GM12878 (cell line): ENCODE measurements at regions not wholly inside any gene's neighbourhood (a gene's known extent, or its start where the extent isn't known, plus 50 kb on each side); places are given as distances from the start of the nearest gene placed in this dataset.

ENCODE experiments used
- ATAC-seq: fragments of 200-7000 bp; cut with Tn5 transposase; 3 replicates; pipeline ENCODE4 v1.9.1; 2020; ENCODE audit warnings: mild to moderate bottlenecking, moderate library complexity
- BruUV-seq: library from RNA; stranded (reverse); fragments of 400-500 nt; replicated peaks from 2 replicates; lab custom pipeline; 2021; lab: Mats Ljungman, UMichigan
- CTCF ChIA-PET: fragments of 300-600 bp; sonication (Branson Sonifier 250); formaldehyde crosslinking; extraction: SDS; loops from one replicate; lab custom pipeline; 2021; ENCODE audit warnings: inconsistent platforms; lab: Yijun Ruan, JAX
- POLR2A ChIA-PET: fragments of 350-600 bp; formaldehyde crosslinking; extraction: SDS; loops from one replicate; lab custom pipeline; 2021; ENCODE audit warnings: inconsistent platforms; lab: Charles Lee
- RAD21 ChIA-PET: fragments of 300-600 bp; sonication (Branson Sonifier 250); formaldehyde crosslinking; loops from one replicate; lab custom pipeline; 2023; ENCODE audit warnings: antibody characterized with exemption; ENCODE audit not compliant: unreplicated experiment; lab: Charles Lee
- SMC1A ChIA-PET: fragments of 300-600 bp; sonication (Branson Sonifier 250); formaldehyde crosslinking; loops from one replicate; lab custom pipeline; 2023; ENCODE audit not compliant: unreplicated experiment, uncharacterized antibody; lab: Charles Lee
- DNase-seq: peaks from one replicate; pipeline ENCODE4 v3.0.0-alpha.2; 2011; ENCODE audit warnings: low read depth, low spot score
- FAIRE-seq: peaks from 3 replicates; lab custom pipeline; 2011; peaks lifted over from hg19 to GRCh38; lab: Jason Lieb, UNC
- H2AFZ ChIP-seq: 2 replicates; pipeline ENCODE4 v1.6.0; 2011; ENCODE audit warnings: low read depth, low read length, control low read depth; ENCODE audit not compliant: control insufficient read depth
- H3K27ac ChIP-seq: 2 replicates; pipeline ENCODE4 v1.5.1; 2011; ENCODE audit warnings: control low read depth; ENCODE audit not compliant: control insufficient read depth, insufficient read depth
- H3K27me3 ChIP-seq, 2 experiments: replicated peaks in 1 of 2; 2 replicates each; pipeline versions ENCODE4 v1.6.0 to v1.6.1; 2011; ENCODE audit warnings: low read length in 1 of 2; ENCODE audit not compliant: control insufficient read depth in 2 of 2, insufficient read depth in 2 of 2
- H3K36me3 ChIP-seq, 2 experiments: 2 replicates each; pipeline ENCODE4 v1.5.1; 2011; ENCODE audit warnings: low read length in 1 of 2; ENCODE audit not compliant: control insufficient read depth in 2 of 2, insufficient read depth in 2 of 2
- H3K4me1 ChIP-seq: 2 replicates; pipeline ENCODE4 v1.6.1; 2011; ENCODE audit warnings: mild to moderate bottlenecking, low read length, moderate library complexity, mixed read lengths; ENCODE audit not compliant: control insufficient read depth, insufficient read depth
- H3K4me2 ChIP-seq: 2 replicates; pipeline ENCODE4 v1.6.0; 2011; ENCODE audit warnings: control low read depth; ENCODE audit not compliant: control insufficient read depth, insufficient read depth
- H3K4me3 ChIP-seq: fragments of 200-600 bp; sonication (generic); 2 replicates; pipeline ENCODE4 v1.5.1; 2016
- H3K79me2 ChIP-seq: 2 replicates; pipeline ENCODE4 v1.6.0; 2011; ENCODE audit warnings: low read length; ENCODE audit not compliant: control insufficient read depth, insufficient read depth
- H3K9ac ChIP-seq: 2 replicates; pipeline ENCODE4 v1.8.0; 2011; ENCODE audit warnings: low read length, control low read depth, mixed read lengths; ENCODE audit not compliant: control insufficient read depth, insufficient read depth
- H3K9me3 ChIP-seq: replicated peaks from 3 replicates; pipeline ENCODE4 v1.5.1; 2011; ENCODE audit warnings: mild to moderate bottlenecking, low read length; ENCODE audit not compliant: control insufficient read depth, insufficient read depth
- H4K20me1 ChIP-seq: 2 replicates; pipeline ENCODE4 v1.6.0; 2011; ENCODE audit not compliant: control insufficient read depth, insufficient read depth
- ASH2L ChIP-seq: fragments of 300-600, 200-600 bp; sonication (generic); IDR thresholded peaks from 2 replicates; pipeline ENCODE4 v1.6.1; 2017; ENCODE audit warnings: low read depth, mild to moderate bottlenecking, borderline replicate concordance
- CEBPZ ChIP-seq: fragments of 150-350 bp; IDR thresholded peaks from 2 replicates; pipeline ENCODE4 v1.6.1; 2016; ENCODE audit warnings: low read depth, low read length
- EGR1 ChIP-seq, 2 experiments: IDR thresholded peaks; 1 replicate in 1 of 2; 2 replicates in 1 of 2; pipeline ENCODE4 v1.6.1; 2011 to 2012; ENCODE audit warnings: low read depth in 2 of 2, low read length in 2 of 2, borderline replicate concordance in 1 of 2, mild to moderate bottlenecking in 1 of 2, moderate library complexity in 1 of 2
- EP300 ChIP-seq, 2 experiments: fragments of 150-350 bp in 1 of 2; IDR thresholded peaks; 2 replicates each; pipeline ENCODE4 v1.6.1; 2011 to 2012; ENCODE audit warnings: low read depth in 2 of 2, low read length in 2 of 2, borderline replicate concordance in 1 of 2, improper control_type of control experiment in 1 of 2, inconsistent platforms in 1 of 2; ENCODE audit not compliant: control insufficient read depth in 1 of 2
- ETV6 ChIP-seq, 2 experiments: fragments of 450-650 bp in 1 of 2; IDR thresholded peaks in 1 of 2; conservative IDR thresholded peaks in 1 of 2; 2 replicates each; pipeline ENCODE4 v1.6.1; 2014; ENCODE audit warnings: antibody characterized with exemption in 1 of 2, borderline replicate concordance in 1 of 2, low read depth in 1 of 2, mild to moderate bottlenecking in 1 of 2, moderate library complexity in 1 of 2
- IRF3 ChIP-seq: fragments of 450-650 bp; IDR thresholded peaks from 2 replicates; pipeline ENCODE4 v1.6.1; 2014; ENCODE audit warnings: mild to moderate bottlenecking
- PML ChIP-seq: IDR thresholded peaks from 2 replicates; pipeline ENCODE4 v1.6.1; 2012; ENCODE audit warnings: low read length, inconsistent platforms
- RB1 ChIP-seq: fragments of 450-650 bp; formaldehyde crosslinking; IDR thresholded peaks from 2 replicates; pipeline ENCODE4 v1.6.1; 2017; ENCODE audit warnings: mild to moderate bottlenecking, borderline replicate concordance
- RBBP5 ChIP-seq: fragments of 200-600 bp; sonication (generic); conservative IDR thresholded peaks from 2 replicates; pipeline ENCODE4 v1.6.1; 2016
- RELA ChIP-seq: fragments of 450-650 bp; IDR thresholded peaks from 2 replicates; pipeline ENCODE4 v1.8.0; 2014; ENCODE audit warnings: borderline replicate concordance; ENCODE audit not compliant: partially characterized antibody
- SMARCA5 ChIP-seq: fragments of 450-650 bp; IDR thresholded peaks from 2 replicates; pipeline ENCODE4 v1.6.1; 2017; ENCODE audit warnings: mild to moderate bottlenecking
- TAF1 ChIP-seq: IDR thresholded peaks from 2 replicates; pipeline ENCODE4 v1.6.1; 2011; ENCODE audit warnings: mild to moderate bottlenecking, low read depth, low read length, borderline replicate concordance
- TBL1XR1 ChIP-seq: IDR thresholded peaks from 2 replicates; pipeline ENCODE4 v1.6.1; 2012; ENCODE audit warnings: low read depth, low read length, improper control_type of control experiment
- ZNF384 ChIP-seq: IDR thresholded peaks from 2 replicates; pipeline ENCODE4 v1.6.1; 2012; ENCODE audit warnings: low read depth, mild to moderate bottlenecking, low read length, improper control_type of control experiment, borderline replicate concordance
- WGBS: methylation state at CpG from one replicate; pipeline ENCODE4 v1.1.6; 2016; ENCODE audit warnings: low lambda C conversion rate; ENCODE audit not compliant: insufficient replicate concordance, insufficient coverage; ENCODE audit errors: missing lambda C conversion rate; 5-methylcytosine and 5-hydroxymethylcytosine counted together
- in situ Hi-C: fragments of 300-500 bp; cut with MboI; formaldehyde crosslinking; loops from 9 replicates; pipeline ENCODE4 v1.14.3; 2018; ENCODE audit warnings: mixed read lengths
- intact Hi-C: fragments of 100-400 bp; cut with micrococcal nuclease; formaldehyde crosslinking; loops from one replicate; pipeline ENCODE4 v1.14.2; 2022; ENCODE audit not compliant: unreplicated experiment

GRCh38 chr15:29968895-29969561 lies 113.7 kb upstream of the GOLGA8J start:
- TF ChIP-seq IRF3 (no peak), TBL1XR1 (no peak), RB1 (no peak), RELA (no peak), CEBPZ (no peak), ETV6 (conservative IDR thresholded peaks at IDR 0.05 in 1 of 2, IDR thresholded peaks at IDR 0.05 in 1 of 2; ENCODE audit: borderline replicate concordance in 1 of 2, low read depth in 1 of 2) (no peak), EGR1 (IDR thresholded peaks at IDR 0.05; ENCODE audit: borderline replicate concordance in 1 of 2, low read depth in 2 of 2, low read length in 2 of 2) (no peak), PML (no peak), TAF1 (no peak), ZNF384 (no peak), EP300 (IDR thresholded peaks at IDR 0.05; ENCODE audit: borderline replicate concordance in 1 of 2, control insufficient read depth in 1 of 2, low read depth in 2 of 2, low read length in 2 of 2) (no peak), RBBP5 (no peak), SMARCA5 (no peak), ASH2L (no peak)
- H3K36me3 ChIP-seq, result no peaks in the 10 kb centered on the region
- no peaks in the 10 kb centered on the region for H3K4me1 ChIP-seq
- no peak overlapping the region for H3K9ac ChIP-seq
- ChIA-PET RAD21 (no interaction called here), CTCF (no interaction called here), SMC1A (no interaction called here), POLR2A (no interaction called here)
- intact Hi-C loops (no loop called here), in situ Hi-C loops (no loop called here)
- H3K79me2 ChIP-seq, result no peaks in the 10 kb centered on the region
- WGBS, result 58% methylated on average over 42 of the region's 69 CpGs
- no peaks in the 10 kb centered on the region for H4K20me1 ChIP-seq
- H2AFZ ChIP-seq, result no peak overlapping the region
- H3K4me2 ChIP-seq, result no peak overlapping the region
- H3K4me3 ChIP-seq, result no peak overlapping the region
- H3K9me3 ChIP-seq, result no peaks in the 10 kb centered on the region
- FAIRE-seq, result no peak
- no TSS peak for BruUV-seq
- no peak overlapping the region for H3K27ac ChIP-seq
- ATAC-seq, result no peak
- no peak for DNase-seq
- no peaks in the 10 kb centered on the region for H3K27me3 ChIP-seq
